ENCODE measurements at regions not wholly inside any gene's neighbourhood (a gene's known extent, or its start where the extent isn't known, plus 50 kb on each side); places are given as distances from the start of the nearest gene placed in this dataset.

- DNase-seq (ENCODE audit: low read depth in 2 of 2): no peak
Observed at GRCh38 chr13:99027661-99028425, 50.0 kb upstream of the DOCK9 start.

- DNase-seq (ENCODE audit: low read depth in 2 of 2): peak in 1 of 2 experiments; percentile 39
Observed at GRCh38 chr13:99028890-99029289, 51.0 kb upstream of the DOCK9 start.

- DNase-seq (ENCODE audit: low read depth in 2 of 2): no peak
Observed at GRCh38 chr13:99029576-99029975, 51.7 kb upstream of the DOCK9 start.

- no peak for DNase-seq (ENCODE audit: low read depth in 2 of 2)
Observed at GRCh38 chr13:99030326-99030725, 52.5 kb upstream of the DOCK9 start.

- DNase-seq (ENCODE audit: low read depth in 2 of 2): no peak
Observed at GRCh38 chr13:99031832-99032231, 54.0 kb upstream of the DOCK9 start.

GRCh38 chr13:99033814-99034213, 56.0 kb upstream of the DOCK9 start:
- DNase-seq (ENCODE audit: low read depth in 2 of 2): no peak

- no peak for DNase-seq (ENCODE audit: low read depth in 2 of 2)
Observed at GRCh38 chr13:99034333-99035085, 56.6 kb upstream of the DOCK9 start.

- no peak for DNase-seq (ENCODE audit: low read depth in 2 of 2)
Observed at GRCh38 chr13:99035715-99036114, 57.9 kb upstream of the DOCK9 start.

GRCh38 chr13:99037756-99038155, 59.9 kb upstream of the DOCK9 start:
- DNase-seq (ENCODE audit: low read depth in 2 of 2): no peak

- no peak for DNase-seq (ENCODE audit: low read depth in 2 of 2)
Observed at GRCh38 chr13:99039718-99040280, 61.9 kb upstream of the DOCK9 start.

- DNase-seq (ENCODE audit: low read depth in 2 of 2): no peak
Observed at GRCh38 chr13:99040536-99041131, 62.8 kb upstream of the DOCK9 start.

- no peak for DNase-seq (ENCODE audit: low read depth in 2 of 2)
Observed at GRCh38 chr13:99041337-99041736, 63.5 kb upstream of the DOCK9 start.

- no peak for DNase-seq (ENCODE audit: low read depth in 2 of 2)
Observed at GRCh38 chr13:99041788-99042187, 63.9 kb upstream of the DOCK9 start.

GRCh38 chr13:99042521-99043250, 64.8 kb upstream of the DOCK9 start:
- no peak for DNase-seq (ENCODE audit: low read depth in 2 of 2)

- DNase-seq (ENCODE audit: low read depth in 2 of 2): no peak
Observed at GRCh38 chr13:99043831-99044231, 66.0 kb upstream of the DOCK9 start.

GRCh38 chr13:99044764-99045163, 66.9 kb upstream of the DOCK9 start:
- no peak for DNase-seq (ENCODE audit: low read depth in 2 of 2)

GRCh38 chr13:99045396-99045795, 67.5 kb upstream of the DOCK9 start:
- no peak for DNase-seq (ENCODE audit: low read depth in 2 of 2)

GRCh38 chr13:99046851-99047250, 69.0 kb upstream of the DOCK9 start:
- no peak for DNase-seq (ENCODE audit: low read depth in 2 of 2)

- no peak for DNase-seq (ENCODE audit: low read depth in 2 of 2)
Observed at GRCh38 chr13:99050983-99051488, 73.2 kb upstream of the DOCK9 start.

GRCh38 chr13:99051768-99052455, 74.0 kb upstream of the DOCK9 start:
- no peak for DNase-seq (ENCODE audit: low read depth in 2 of 2)

GRCh38 chr13:99053636-99054233, 75.9 kb upstream of the DOCK9 start:
- DNase-seq (ENCODE audit: low read depth in 2 of 2): no peak

Measured in stimulated activated CD4-positive, alpha-beta T cell treated with anti-CD3 and anti-CD28 coated beads, Interleukin-12 subunit alpha, Interleukin-12 subunit beta, amount 100 ng/mL, for 24 hours (primary cell).